ENCODE measurements at regions not wholly inside any gene's neighbourhood (a gene's known extent, or its start where the extent isn't known, plus 50 kb on each side); places are given as distances from the start of the nearest gene placed in this dataset.
"Not testable (repeated sequence)": the region's sequence is repeated elsewhere in the genome, so short reads cannot be mapped to it uniquely, and the experiment has no call there.

GRCh38 chr3:89533275-89533674 lies 425.9 kb downstream of the EPHA3 start:
- DNase-seq (ENCODE audit: low read depth): no peak

GRCh38 chr3:89554587-89554986 lies 447.2 kb downstream of the EPHA3 start:
- not testable (repeated sequence) for DNase-seq (ENCODE audit: low read depth)

GRCh38 chr3:89558711-89559110 lies 451.3 kb downstream of the EPHA3 start:
- no peak for DNase-seq (ENCODE audit: low read depth)

- no peak for DNase-seq (ENCODE audit: low read depth)
Measured at GRCh38 chr3:89560568-89560967, 453.1 kb downstream of the EPHA3 start.

- DNase-seq (ENCODE audit: low read depth): no peak
Measured at GRCh38 chr3:89562373-89562772, 455.0 kb downstream of the EPHA3 start.

- peak; percentile 0 for DNase-seq (ENCODE audit: low read depth)
Measured at GRCh38 chr3:89565098-89565497, 457.7 kb downstream of the EPHA3 start.

- no peak for DNase-seq (ENCODE audit: low read depth)
Measured at GRCh38 chr3:89570465-89570864, 463.0 kb downstream of the EPHA3 start.

GRCh38 chr3:89571298-89571697 lies 463.9 kb downstream of the EPHA3 start:
- no peak for DNase-seq (ENCODE audit: low read depth)

GRCh38 chr3:89571707-89572106 lies 464.3 kb downstream of the EPHA3 start:
- DNase-seq (ENCODE audit: low read depth): no peak

- DNase-seq (ENCODE audit: low read depth): no peak
Measured at GRCh38 chr3:89572261-89572660, 464.8 kb downstream of the EPHA3 start.

- DNase-seq (ENCODE audit: low read depth): no peak
Measured at GRCh38 chr3:89576417-89576816, 469.0 kb downstream of the EPHA3 start.

GRCh38 chr3:89577637-89578530 lies 470.5 kb downstream of the EPHA3 start:
- DNase-seq (ENCODE audit: low read depth): no peak

GRCh38 chr3:89580859-89581258 lies 473.4 kb downstream of the EPHA3 start:
- DNase-seq (ENCODE audit: low read depth): no peak

- DNase-seq (ENCODE audit: low read depth): no peak
Measured at GRCh38 chr3:89584398-89584797, 477.0 kb downstream of the EPHA3 start.

- DNase-seq (ENCODE audit: low read depth): no peak
Measured at GRCh38 chr3:89586256-89586655, 478.8 kb downstream of the EPHA3 start.

- no peak for DNase-seq (ENCODE audit: low read depth)
Measured at GRCh38 chr3:89586676-89587075, 479.3 kb downstream of the EPHA3 start.

- DNase-seq (ENCODE audit: low read depth): no peak
Measured at GRCh38 chr3:89606151-89606550, 498.7 kb downstream of the EPHA3 start.

- no peak for DNase-seq (ENCODE audit: low read depth)
Measured at GRCh38 chr3:89612027-89612426, 504.6 kb downstream of the EPHA3 start.

- no peak for DNase-seq (ENCODE audit: low read depth)
Measured at GRCh38 chr3:89613241-89613640, 505.8 kb downstream of the EPHA3 start.

- DNase-seq (ENCODE audit: low read depth): no peak
Measured at GRCh38 chr3:89617706-89618105, 510.3 kb downstream of the EPHA3 start.

- DNase-seq (ENCODE audit: low read depth): no peak
Measured at GRCh38 chr3:89619263-89619662, 511.8 kb downstream of the EPHA3 start.

- DNase-seq (ENCODE audit: low read depth): no peak
Measured at GRCh38 chr3:89622063-89622700, 514.8 kb downstream of the EPHA3 start.

GRCh38 chr3:89624494-89624893 lies 517.1 kb downstream of the EPHA3 start:
- DNase-seq (ENCODE audit: low read depth): no peak
